ENCODE measurements at regions not wholly inside any gene's neighbourhood (a gene's known extent, or its start where the extent isn't known, plus 50 kb on each side); places are given as distances from the start of the nearest gene placed in this dataset.
"Not testable (repeated sequence)": the region's sequence is repeated elsewhere in the genome, so short reads cannot be mapped to it uniquely, and the experiment has no call there.

DNA sequence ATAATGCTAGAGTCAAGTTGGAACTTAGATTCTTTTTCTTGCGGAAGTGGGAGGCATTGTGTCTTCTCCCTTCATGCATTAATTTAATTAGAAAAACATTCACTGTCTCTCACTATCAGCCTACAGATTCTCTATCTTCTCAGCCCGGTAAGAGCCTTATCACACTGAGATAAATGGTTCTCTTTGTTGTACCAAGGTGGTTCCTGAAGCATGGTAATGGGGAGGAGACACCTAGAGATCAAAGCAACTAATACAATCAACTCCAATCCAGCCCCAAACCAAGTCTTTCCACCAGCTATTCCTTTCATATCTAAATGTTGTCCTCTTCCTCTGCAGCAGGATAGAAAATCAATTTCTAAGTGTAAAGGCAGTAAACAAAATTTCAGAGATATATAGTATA lies 210.8 kb downstream of the DAD1 start:
- Histone ChIP-seq H3K9me3 (ENCODE audit: control insufficient read depth, low read depth, low read length) (no peaks in the 10 kb centered on the region), H3K27ac (ENCODE audit: low read length) (no peak overlapping the region), H3K4me1 (ENCODE audit: control insufficient read depth, insufficient read depth, low read length) (no peaks in the 10 kb centered on the region), H3K4me3 (ENCODE audit: low read length) (no peak overlapping the region), H3K27me3 (ENCODE audit: control insufficient read depth, insufficient read depth, low read length) (no peaks in the 10 kb centered on the region), H3K36me3 (ENCODE audit: control insufficient read depth, insufficient read depth, low read length) (no peaks in the 10 kb centered on the region)
- 0% methylated on average over 1 of the region's 2 CpGs for WGBS (ENCODE audit: insufficient coverage, low lambda C conversion rate)
- DNase-seq = no peak

DNA sequence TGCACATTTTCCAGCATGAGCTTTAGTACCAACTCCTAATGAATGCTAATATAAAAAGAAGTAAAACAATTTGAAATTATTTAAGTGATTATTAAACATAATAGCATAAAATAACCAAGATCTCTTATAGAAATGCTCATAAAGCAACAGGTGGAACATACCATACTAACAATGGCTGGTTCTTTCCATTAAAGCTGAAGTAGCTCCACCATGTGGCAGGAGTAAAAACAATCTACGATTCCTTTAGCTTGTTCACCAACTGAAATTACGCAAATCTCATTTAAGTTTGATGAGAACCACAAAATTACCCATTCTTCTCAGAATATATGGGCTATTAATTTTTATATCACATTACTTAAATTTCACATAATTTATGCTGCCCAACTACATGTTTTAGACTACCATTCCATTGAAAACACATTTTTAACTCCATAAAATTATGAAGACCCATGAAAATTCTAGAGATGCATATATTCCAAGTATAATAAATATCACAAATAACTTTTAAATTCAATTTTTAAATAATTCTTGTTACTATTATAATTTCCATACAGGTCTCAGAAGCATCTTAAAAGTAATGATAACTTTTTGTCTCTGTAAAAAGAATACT lies 213.6 kb downstream of the DAD1 start:
- H3K4me3 ChIP-seq (ENCODE audit: low read length) = no peak overlapping the region
- H3K9me3 ChIP-seq (ENCODE audit: control insufficient read depth, low read depth, low read length) = no peaks in the 10 kb centered on the region
- H3K27me3 ChIP-seq (ENCODE audit: control insufficient read depth, insufficient read depth, low read length) = no peaks in the 10 kb centered on the region
- 33% methylated on average over 1 of the region's 2 CpGs for WGBS (ENCODE audit: insufficient coverage, low lambda C conversion rate)
- peak; percentile 31 to 35 for DNase-seq
- H3K27ac ChIP-seq (ENCODE audit: low read length) = no peak overlapping the region
- no peaks in the 10 kb centered on the region for H3K36me3 ChIP-seq (ENCODE audit: control insufficient read depth, insufficient read depth, low read length)
- no peaks in the 10 kb centered on the region for H3K4me1 ChIP-seq (ENCODE audit: control insufficient read depth, insufficient read depth, low read length)

DNA sequence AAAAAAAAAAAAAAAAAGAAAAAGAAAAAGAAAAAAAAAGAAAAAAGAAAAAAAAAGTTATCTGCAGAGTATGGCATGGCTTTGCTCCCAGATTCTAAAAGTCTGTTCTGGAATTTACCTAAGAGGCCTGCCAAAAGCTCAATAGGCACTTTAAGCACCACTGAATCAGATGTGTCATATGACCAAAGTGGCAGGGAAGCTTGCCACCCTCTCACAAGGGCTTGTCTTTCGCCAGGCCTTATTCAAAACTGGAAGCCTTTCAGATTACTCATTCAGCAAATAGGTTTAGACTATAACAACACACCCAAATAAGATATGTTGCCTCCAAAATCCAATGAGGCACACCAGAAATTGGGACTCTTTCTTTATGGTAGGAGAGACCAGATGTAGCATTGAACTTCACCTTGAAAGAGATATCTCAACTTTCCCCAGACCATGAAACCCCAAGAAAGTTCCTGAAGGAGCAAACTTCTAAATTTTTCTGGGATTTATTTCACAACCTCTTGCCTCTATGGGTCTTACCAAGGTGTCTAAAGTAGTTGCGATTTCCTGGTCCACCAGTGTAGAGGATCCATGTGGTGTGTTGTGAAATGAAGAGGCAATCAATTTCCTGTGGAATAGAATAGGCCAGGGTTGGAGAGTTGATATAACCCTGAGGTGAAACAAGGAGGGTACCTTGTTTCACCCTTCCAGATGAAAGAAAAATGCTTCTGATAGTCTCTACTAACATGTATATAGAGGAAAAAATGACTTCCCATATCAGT lies 218.8 kb downstream of the DAD1 start:
- Histone ChIP-seq H3K27me3 (ENCODE audit: control insufficient read depth, insufficient read depth, low read length) (no peaks in the 10 kb centered on the region), H3K9me3 (ENCODE audit: control insufficient read depth, low read depth, low read length) (no peaks in the 10 kb centered on the region), H3K27ac (ENCODE audit: low read length) (no peak overlapping the region), H3K4me3 (ENCODE audit: low read length) (no peak overlapping the region), H3K36me3 (ENCODE audit: control insufficient read depth, insufficient read depth, low read length) (no peaks in the 10 kb centered on the region), H3K4me1 (ENCODE audit: control insufficient read depth, insufficient read depth, low read length) (no peaks in the 10 kb centered on the region)
- 100% methylated on average over 1 of the region's 2 CpGs for WGBS (ENCODE audit: insufficient coverage, low lambda C conversion rate)
- no peak for DNase-seq

DNA sequence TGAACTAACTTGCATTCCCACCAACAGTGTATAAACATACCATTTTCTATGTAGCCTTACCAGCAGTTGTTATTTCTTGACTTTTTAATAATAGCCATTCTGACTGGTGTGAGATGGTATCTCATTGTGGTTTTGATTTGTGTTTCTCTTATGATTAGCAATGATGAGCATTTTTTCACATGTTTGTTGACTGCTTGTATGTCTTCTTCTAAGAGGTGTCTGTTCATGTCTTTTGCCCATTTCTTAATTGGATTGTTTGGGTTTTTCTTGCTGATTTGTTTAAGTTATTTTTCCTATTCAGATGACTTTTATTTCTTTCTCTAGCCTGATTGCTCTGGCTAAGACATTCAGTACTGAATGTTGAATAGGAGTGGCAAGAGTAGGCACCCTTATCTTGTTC lies 230.3 kb downstream of the DAD1 start:
- no peaks in the 10 kb centered on the region for H3K27me3 ChIP-seq (ENCODE audit: control insufficient read depth, insufficient read depth, low read length)
- H3K27ac ChIP-seq (ENCODE audit: low read length) = no peak overlapping the region
- DNase-seq = no peak
- no peaks in the 10 kb centered on the region for H3K36me3 ChIP-seq (ENCODE audit: control insufficient read depth, insufficient read depth, low read length)
- H3K4me3 ChIP-seq (ENCODE audit: low read length) = no peak overlapping the region
- no peaks in the 10 kb centered on the region for H3K9me3 ChIP-seq (ENCODE audit: control insufficient read depth, low read depth, low read length)
- no peaks in the 10 kb centered on the region for H3K4me1 ChIP-seq (ENCODE audit: control insufficient read depth, insufficient read depth, low read length)

DNA sequence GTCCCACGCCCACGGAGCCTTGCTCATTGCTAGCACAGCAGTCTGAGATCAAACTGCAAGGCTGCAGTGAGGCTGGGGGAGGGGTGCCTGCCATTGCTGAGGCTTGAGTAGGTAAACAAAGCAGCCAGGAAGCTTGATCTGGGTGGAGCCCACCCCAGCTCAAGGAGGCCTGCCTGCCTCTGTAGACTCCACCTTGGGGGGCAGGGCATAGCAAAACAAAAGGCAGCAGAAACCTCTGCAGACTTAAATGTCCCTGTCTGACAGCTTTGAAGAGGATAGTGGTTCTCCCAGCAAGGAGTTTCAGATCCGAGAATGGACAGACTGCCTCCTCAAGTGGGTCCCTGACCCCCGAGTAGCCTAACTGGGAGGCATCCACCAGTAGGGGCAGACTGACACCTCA lies 239.7 kb downstream of the DAD1 start:
- WGBS (ENCODE audit: insufficient coverage, low lambda C conversion rate) = no CpG with 5 or more reads among the region's 4 CpGs
- not testable (repeated sequence) for DNase-seq; H3K36me3 ChIP-seq (ENCODE audit: control insufficient read depth, insufficient read depth, low read length); H3K9me3 ChIP-seq (ENCODE audit: control insufficient read depth, low read depth, low read length); H3K4me3 ChIP-seq (ENCODE audit: low read length); H3K27ac ChIP-seq (ENCODE audit: low read length); H3K4me1 ChIP-seq (ENCODE audit: control insufficient read depth, insufficient read depth, low read length); H3K27me3 ChIP-seq (ENCODE audit: control insufficient read depth, insufficient read depth, low read length)

DNA sequence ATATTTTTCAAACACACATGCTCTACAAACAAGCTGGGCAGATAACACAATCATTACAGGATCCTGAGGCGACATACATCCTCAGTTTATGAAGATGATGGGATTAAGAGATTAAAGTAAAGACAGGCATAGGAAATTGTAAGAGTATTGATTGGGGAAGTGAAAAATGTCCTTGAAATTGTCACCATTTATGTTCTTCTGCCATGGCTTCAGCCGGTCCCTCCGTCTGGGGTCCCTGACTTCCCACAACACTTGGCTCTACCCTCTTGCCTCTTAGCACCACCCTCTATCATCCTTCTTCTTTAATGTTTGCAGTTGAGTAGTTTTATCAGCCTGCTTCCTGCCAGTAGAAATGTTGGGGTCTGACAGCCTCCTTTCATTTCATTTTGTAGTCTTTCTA lies 244.4 kb downstream of the DAD1 start:
- Histone ChIP-seq H3K9me3 (ENCODE audit: control insufficient read depth, low read depth, low read length) (no peaks in the 10 kb centered on the region), H3K36me3 (ENCODE audit: control insufficient read depth, insufficient read depth, low read length) (no peaks in the 10 kb centered on the region), H3K4me1 (ENCODE audit: control insufficient read depth, insufficient read depth, low read length) (no peaks in the 10 kb centered on the region), H3K27ac (ENCODE audit: low read length) (no peak overlapping the region), H3K4me3 (ENCODE audit: low read length) (no peak overlapping the region), H3K27me3 (ENCODE audit: control insufficient read depth, insufficient read depth, low read length) (no peaks in the 10 kb centered on the region)
- WGBS (ENCODE audit: insufficient coverage, low lambda C conversion rate) = no CpG with 5 or more reads among the region's 3 CpGs
- DNase-seq = no peak

DNA sequence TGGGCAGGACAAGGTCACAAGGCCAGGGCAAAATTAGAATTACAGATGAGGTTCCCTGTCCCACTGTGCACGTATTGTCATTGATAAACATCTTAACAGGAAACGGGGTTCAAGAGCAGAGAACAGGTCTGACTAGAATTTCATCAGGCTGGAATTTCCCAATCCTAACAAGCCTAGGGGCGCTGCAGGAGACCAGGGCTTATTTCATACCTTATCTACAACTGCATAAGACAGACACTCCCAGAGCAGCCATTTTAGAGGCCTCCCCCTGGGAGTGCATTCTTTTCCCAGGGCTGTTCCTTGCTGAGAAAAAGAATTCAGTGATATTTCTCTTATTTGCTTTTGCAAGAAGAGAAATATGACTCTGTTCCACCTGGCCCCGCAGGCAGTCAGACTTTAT lies 244.8 kb downstream of the DAD1 start:
- H3K4me3 ChIP-seq (ENCODE audit: low read length); DNase-seq; H3K27me3 ChIP-seq (ENCODE audit: control insufficient read depth, insufficient read depth, low read length); H3K4me1 ChIP-seq (ENCODE audit: control insufficient read depth, insufficient read depth, low read length); H3K27ac ChIP-seq (ENCODE audit: low read length); H3K36me3 ChIP-seq (ENCODE audit: control insufficient read depth, insufficient read depth, low read length); H3K9me3 ChIP-seq (ENCODE audit: control insufficient read depth, low read depth, low read length): not testable (repeated sequence)
- no CpG with 5 or more reads among the region's 4 CpGs for WGBS (ENCODE audit: insufficient coverage, low lambda C conversion rate)

DNA sequence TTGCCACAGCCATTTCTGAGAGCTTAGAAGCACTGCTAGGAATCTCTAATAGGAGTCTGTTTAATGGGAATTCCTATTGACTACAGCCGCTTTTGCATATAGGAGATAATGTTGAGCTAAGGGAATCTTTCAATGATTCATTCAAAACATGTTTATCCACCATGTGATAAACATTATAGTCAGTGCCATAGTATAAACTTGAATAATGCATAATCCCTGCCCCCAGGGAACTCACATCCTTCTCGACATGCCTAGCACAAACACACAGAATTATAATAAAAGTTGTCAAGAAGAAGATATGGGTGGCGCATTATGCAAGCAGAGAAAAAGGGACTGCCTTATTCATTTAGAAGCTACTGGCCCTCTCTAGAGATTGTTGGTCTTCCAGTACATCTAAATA lies 248.0 kb downstream of the DAD1 start:
- Histone ChIP-seq H3K9me3 (ENCODE audit: control insufficient read depth, low read depth, low read length) (no peaks in the 10 kb centered on the region), H3K4me3 (ENCODE audit: low read length) (no peak overlapping the region), H3K4me1 (ENCODE audit: control insufficient read depth, insufficient read depth, low read length) (no peaks in the 10 kb centered on the region), H3K36me3 (ENCODE audit: control insufficient read depth, insufficient read depth, low read length) (no peaks in the 10 kb centered on the region), H3K27me3 (ENCODE audit: control insufficient read depth, insufficient read depth, low read length) (no peaks in the 10 kb centered on the region), H3K27ac (ENCODE audit: low read length) (no peak overlapping the region)
- no CpG with 5 or more reads among the region's 3 CpGs for WGBS (ENCODE audit: insufficient coverage, low lambda C conversion rate)
- no peak for DNase-seq

DNA sequence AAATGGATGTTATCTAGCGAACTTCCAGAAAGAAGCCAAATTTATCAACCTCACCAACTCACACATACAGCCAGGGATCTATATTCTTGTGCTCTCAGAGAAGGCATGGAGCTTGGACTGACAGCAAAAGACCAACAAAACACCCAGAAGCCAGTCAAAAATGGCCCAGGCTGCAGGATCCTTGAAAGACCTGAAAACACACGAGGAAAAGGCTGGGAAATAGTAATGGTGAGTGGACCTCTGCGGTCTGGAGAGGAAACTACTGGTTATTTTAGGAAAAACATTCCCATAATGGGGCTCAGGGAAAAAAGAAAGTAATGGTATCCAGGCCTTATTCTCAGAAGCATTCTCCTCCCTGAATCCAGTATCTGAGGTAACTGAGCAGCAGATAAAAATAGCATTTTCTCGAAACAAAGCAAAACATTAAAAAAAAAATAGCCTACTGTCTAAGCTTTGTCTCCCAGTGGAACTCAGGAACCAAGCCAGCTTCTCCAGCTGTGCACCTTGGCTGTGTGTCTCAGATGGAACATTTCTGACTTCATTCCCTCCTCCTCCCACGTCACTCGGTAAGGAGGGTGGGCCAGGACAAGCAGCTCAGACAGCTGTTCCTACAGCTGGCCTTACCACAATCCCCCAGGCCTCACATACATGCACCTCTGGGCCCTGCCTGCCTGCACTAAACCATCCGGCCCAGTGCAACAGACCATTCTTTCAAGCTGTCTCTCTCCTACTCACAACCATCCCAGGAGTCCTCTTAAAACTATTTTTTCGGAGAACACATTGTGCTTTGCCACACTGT lies 249.9 kb downstream of the DAD1 start:
- Histone ChIP-seq H3K4me3 (ENCODE audit: low read length) (no peak overlapping the region), H3K27ac (ENCODE audit: low read length) (peak overlapping the region; percentile 64), H3K36me3 (ENCODE audit: control insufficient read depth, insufficient read depth, low read length) (no peaks in the 10 kb centered on the region), H3K4me1 (ENCODE audit: control insufficient read depth, insufficient read depth, low read length) (no peaks in the 10 kb centered on the region), H3K27me3 (ENCODE audit: control insufficient read depth, insufficient read depth, low read length) (no peaks in the 10 kb centered on the region), H3K9me3 (ENCODE audit: control insufficient read depth, low read depth, low read length) (no peaks in the 10 kb centered on the region)
- DNase-seq = peak; percentile 64
- WGBS (ENCODE audit: insufficient coverage, low lambda C conversion rate) = 100% methylated on average over 1 of the region's 8 CpGs

DNA sequence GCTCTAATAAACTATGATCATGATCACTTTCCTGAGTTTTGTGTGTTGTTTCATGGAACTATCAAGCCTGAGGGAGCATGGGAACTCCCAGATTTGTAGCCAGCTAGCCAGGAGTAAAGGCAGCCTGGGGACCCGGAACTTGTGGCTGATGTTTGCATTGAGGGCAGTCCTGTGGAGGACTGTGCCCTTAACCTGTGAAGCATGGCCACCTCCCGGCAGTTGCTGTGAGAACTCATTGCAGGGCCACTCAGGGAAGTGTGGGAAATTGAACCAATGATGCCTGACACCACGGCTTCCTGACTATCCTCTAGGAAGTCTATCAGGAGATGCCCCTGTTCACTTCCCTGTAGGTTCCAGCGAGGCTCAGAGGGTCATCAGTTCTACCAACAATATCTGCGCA lies 250.6 kb downstream of the DAD1 start:
- Histone ChIP-seq H3K36me3 (ENCODE audit: control insufficient read depth, insufficient read depth, low read length) (no peaks in the 10 kb centered on the region), H3K9me3 (ENCODE audit: control insufficient read depth, low read depth, low read length) (no peaks in the 10 kb centered on the region), H3K4me3 (ENCODE audit: low read length) (no peak overlapping the region), H3K27me3 (ENCODE audit: control insufficient read depth, insufficient read depth, low read length) (no peaks in the 10 kb centered on the region), H3K27ac (ENCODE audit: low read length) (peak overlapping the region; percentile 64), H3K4me1 (ENCODE audit: control insufficient read depth, insufficient read depth, low read length) (no peaks in the 10 kb centered on the region)
- no peak for DNase-seq
- WGBS (ENCODE audit: insufficient coverage, low lambda C conversion rate) = no CpG with 5 or more reads among the region's 5 CpGs
